ENCODE measurements at regions not wholly inside any gene's neighbourhood (a gene's known extent, or its start where the extent isn't known, plus 50 kb on each side); places are given as distances from the start of the nearest gene placed in this dataset.

- TF ChIP-seq YY1 (IDR thresholded peaks at IDR 0.05; ENCODE audit: low read depth) (no peak), TCF12 (IDR thresholded peaks at IDR 0.05) (no peak), CTCF (IDR thresholded peaks at IDR 0.05) (no peak)
Observed at GRCh38 chr7:138188290-138188858, 112.1 kb downstream of the AKR1D1 start.

All from SK-N-SH (cell line).